ENCODE measurements at regions not wholly inside any gene's neighbourhood (a gene's known extent, or its start where the extent isn't known, plus 50 kb on each side); places are given as distances from the start of the nearest gene placed in this dataset.

DNA sequence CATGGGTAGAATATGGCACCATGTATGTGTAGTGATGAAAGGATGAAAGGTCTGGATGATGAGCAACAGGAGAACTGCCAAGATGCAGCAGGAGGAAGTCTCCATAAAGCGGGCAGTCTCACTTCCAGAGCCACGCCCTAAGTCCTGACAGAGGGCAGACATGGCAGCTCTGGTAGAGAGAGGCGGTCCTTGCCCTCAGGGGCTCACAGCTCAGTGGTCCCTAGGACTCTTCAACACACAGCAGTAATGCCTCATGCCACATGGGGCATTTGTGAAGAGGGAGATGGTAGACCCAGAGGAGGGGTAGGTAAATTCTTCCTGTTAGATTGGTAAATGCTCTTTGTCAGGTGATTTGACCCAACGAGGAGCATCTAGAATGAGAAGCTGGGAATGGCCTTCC is 1088.4 kb downstream of the BCL11B start:
- DNase-seq: no peak

GRCh38 chr14:98184457-98184856 is 1087.5 kb downstream of the BCL11B start:
- no peak for DNase-seq

GRCh38 chr14:98185036-98185435 is 1087.0 kb downstream of the BCL11B start:
- no peak for DNase-seq

DNA sequence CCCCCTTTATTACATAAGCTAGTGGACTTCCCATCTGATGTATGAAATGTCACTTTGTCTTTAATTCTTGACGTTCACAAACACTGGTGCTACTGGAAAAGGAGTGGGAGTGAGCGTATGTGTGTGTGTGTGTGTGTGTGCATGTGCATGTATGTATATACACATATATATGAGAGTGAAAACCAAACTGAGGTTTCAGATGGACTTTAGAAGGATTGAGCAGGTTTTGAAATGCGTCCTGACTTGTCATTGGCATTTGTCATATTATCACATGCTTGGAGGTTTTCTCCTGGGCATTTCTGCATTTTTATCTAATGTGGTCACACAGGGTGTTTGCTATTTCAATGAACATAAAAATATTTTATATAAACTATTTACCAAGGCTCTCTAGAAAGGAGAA is 1085.9 kb downstream of the BCL11B start:
- DNase-seq: no peak

DNA sequence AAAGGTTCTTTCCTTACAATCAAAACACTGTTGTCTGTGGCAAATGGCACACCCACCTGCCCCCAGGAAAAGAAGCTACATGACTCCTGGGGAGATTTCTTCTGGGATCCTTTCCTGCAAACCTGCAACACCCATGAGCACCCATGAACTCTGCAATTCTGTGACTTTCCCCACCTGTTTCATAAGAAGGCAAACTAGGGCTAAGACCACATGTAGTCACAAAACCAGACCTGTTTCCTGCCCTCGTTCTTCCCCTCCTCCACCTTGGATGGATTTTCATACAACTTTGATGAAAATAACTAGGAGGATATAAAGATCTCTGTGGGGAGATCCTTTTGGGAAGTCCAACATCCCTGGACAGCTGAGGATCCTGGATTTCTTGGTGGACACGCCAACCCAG is 1084.7 kb downstream of the BCL11B start:
- DNase-seq: no peak

GRCh38 chr14:98189062-98189461 is 1082.9 kb downstream of the BCL11B start:
- DNase-seq: no peak

DNA sequence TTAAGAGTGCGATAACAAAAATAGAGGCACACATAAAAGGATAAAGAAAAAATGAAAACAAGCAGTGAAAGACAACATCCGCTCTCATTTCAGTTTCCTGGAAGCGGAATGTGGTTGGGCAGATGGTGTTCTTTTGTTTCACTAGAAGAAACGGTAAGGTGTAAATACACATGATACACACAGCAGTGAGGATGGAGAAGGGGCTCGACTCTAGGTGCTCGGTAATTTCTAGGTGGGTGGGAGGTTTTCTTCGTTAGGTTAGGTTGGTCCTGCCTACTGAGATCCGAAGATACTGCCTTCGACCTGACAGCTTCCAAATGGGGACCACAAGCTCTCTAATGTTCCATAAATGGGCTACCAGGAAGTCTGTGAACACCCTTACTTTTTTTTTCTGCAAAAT is 1082.5 kb downstream of the BCL11B start:
- peak; percentile 48 for DNase-seq

DNA sequence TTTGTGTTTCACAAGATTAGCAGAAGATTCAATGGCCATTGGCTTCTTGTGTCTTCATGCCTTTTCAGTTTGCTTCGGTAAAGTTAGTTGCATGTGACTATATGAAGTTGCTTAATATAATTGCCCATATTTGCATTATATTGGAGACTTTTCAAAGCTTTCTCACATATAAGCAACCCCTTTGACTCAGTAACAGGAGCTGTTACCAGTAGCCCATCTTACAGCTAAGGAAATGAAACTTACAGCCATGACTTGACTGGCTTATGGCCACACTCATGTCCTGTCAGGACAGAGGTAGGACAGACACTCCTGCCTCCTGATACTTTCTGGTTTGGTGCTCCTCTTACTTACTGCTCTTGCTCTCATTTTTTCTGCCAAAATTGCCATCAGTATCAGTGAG is 1082.1 kb downstream of the BCL11B start:
- no peak for DNase-seq

GRCh38 chr14:98192946-98193345 is 1079.1 kb downstream of the BCL11B start:
- DNase-seq: no peak

- DNase-seq: no peak
Observed at GRCh38 chr14:98194821-98195220, 1077.2 kb downstream of the BCL11B start.

GRCh38 chr14:98195256-98195655 is 1076.7 kb downstream of the BCL11B start:
- no peak for DNase-seq

DNA sequence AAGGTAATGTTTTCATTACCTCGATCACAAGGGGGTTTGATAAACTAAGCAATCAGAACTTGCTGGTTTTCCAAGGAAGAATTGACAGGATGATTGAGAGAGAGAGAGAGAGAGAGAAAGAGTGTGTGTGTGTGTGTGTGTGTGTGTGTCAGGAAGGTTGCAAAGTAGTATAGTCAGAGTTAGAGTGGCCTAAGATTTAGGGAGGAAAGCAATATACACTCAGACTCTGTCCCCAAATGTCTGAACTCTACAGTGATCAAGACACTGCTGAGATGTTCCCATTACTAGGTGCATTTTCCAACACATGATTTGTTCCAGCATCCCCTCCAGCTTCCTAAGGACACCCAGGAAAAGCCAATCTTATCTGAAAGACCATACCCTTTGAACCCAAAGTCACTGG is 1074.1 kb downstream of the BCL11B start:
- no peak for DNase-seq

GRCh38 chr14:98198385-98198784 is 1073.6 kb downstream of the BCL11B start:
- peak; percentile 46 for DNase-seq

DNA sequence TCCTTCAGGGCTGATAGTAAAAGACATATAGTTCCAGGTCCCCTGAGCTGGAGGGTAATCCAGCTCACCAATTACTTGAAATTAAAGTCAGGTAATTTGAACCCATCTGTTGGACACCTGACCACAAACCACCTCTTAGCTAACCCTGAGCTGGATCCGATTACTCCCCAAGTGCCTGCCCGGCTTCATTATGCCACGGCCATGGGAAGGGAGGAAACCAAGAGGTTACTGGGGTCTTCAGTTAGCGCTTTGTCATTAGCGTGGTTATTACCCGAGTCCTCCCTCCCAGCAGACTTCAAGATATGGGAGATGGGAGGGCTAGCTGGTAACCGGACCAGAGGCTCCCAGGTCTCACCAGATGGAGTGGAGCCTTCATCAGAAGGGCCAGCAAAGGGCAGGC is 1071.4 kb downstream of the BCL11B start:
- no peak for DNase-seq

GRCh38 chr14:98203421-98203820 is 1068.6 kb downstream of the BCL11B start:
- DNase-seq: no peak

GRCh38 chr14:98204139-98204538 is 1067.9 kb downstream of the BCL11B start:
- no peak for DNase-seq

DNA sequence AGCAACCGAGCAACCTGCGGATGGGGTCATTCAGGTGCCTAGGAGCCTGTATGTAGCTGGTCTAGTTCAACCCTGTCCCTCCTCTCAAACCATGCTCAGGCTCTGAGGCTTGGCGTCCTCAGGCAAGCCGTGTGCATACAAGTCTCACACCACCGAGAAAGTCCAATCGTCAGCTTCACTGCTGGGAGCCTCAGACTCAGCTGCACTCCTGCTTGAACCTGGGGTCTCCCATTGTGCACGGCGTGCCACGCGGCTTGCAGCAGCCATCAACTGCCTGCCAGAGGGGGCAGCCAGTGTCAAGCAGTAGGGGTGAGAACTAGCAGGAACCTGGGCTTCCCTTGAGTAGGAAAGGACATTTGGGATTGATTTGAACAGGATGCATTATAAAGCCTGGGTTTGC is 1064.6 kb downstream of the BCL11B start:
- no peak for DNase-seq

- DNase-seq: no peak
Observed at GRCh38 chr14:98208211-98208611, 1063.8 kb downstream of the BCL11B start.

DNA sequence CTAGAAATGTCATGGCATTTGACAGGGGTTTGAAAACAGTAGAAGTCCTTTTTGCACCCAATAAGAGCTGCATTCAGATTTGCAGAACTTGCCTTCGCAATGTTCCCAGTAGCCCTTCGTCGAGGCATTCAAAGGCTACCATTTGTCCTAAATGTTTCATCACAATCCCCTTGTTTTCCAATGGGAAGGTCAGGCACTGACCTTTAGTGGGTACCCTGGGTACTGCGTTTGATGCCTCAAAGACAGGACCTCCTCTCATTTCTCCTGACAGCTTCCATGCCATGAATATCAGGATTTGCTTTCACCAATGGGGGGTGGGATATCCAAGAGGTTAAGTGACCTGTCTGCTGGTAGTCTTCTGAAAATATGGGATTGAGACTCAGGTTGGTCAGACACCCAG is 1063.1 kb downstream of the BCL11B start:
- DNase-seq: no peak

- DNase-seq: peak; percentile 42
Observed at GRCh38 chr14:98210045-98210672, 1061.8 kb downstream of the BCL11B start.

GRCh38 chr14:98217530-98217929 is 1054.5 kb downstream of the BCL11B start:
- DNase-seq: no peak

DNA sequence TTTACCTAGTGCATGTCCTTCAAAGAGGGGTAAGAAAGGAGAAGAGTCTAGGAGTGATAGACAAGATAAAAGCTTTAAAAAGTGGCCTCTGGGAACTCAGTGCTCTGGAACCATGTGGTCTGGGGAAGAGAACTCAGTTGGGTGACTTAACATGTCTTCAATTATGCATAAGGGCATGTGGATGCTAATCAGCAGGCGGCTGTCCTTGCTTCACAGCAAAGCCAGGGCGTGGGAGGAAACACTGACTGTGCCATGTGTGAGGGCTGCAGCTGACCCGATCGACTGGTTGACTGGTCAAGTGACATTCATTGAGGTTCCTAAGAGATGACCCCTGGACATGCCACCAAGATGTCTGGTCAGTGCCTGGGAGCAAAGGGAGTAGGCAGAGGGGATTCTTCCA is 1053.8 kb downstream of the BCL11B start:
- DNase-seq: no peak

GRCh38 chr14:98219638-98220037 is 1052.4 kb downstream of the BCL11B start:
- DNase-seq: peak; percentile 25

- DNase-seq: no peak
Observed at GRCh38 chr14:98223106-98223505, 1048.9 kb downstream of the BCL11B start.

GRCh38 chr14:98223710-98224109 is 1048.3 kb downstream of the BCL11B start:
- peak; percentile 28 for DNase-seq

DNA sequence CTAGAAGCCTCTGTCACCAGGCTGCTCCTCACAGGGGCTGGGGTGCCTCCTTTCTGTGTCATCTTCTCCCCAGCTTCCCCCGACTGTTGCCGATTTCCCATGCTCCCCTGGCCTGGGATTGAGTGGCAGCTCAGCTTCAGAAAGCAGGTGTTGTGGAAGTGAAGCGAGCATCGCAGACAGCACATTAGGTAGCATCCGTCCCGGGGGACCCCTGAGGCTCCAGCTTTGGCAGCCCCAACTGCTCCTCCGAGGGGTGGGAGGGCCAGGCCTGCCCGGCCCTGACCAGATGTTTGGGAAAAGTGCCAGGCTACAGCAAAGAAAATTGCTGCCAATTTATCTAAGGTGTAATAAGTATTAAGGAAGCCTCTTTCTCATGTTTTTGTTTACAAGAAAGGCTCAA is 1045.6 kb downstream of the BCL11B start:
- no peak for DNase-seq

All from stimulated activated CD4-positive, alpha-beta T cell treated with anti-CD3 and anti-CD28 coated beads, Interleukin-4, amount 100 ng/mL, for 24 hours (primary cell).